ENCODE measurements at regions not wholly inside any gene's neighbourhood (a gene's known extent, or its start where the extent isn't known, plus 50 kb on each side); places are given as distances from the start of the nearest gene placed in this dataset.

- no peak for DNase-seq
Measured at GRCh38 chr19:31402529-31403316, 53.5 kb upstream of the TSHZ3 start.

- DNase-seq = no peak
Measured at GRCh38 chr19:31406106-31406505, 56.9 kb upstream of the TSHZ3 start.

- no peak for DNase-seq
Measured at GRCh38 chr19:31408460-31409124, 59.4 kb upstream of the TSHZ3 start.

- no peak for DNase-seq
Measured at GRCh38 chr19:31413353-31413752, 64.1 kb upstream of the TSHZ3 start.

GRCh38 chr19:31415322-31415721 is 66.1 kb upstream of the TSHZ3 start:
- no peak for DNase-seq

- no peak for DNase-seq
Measured at GRCh38 chr19:31416548-31416947, 67.3 kb upstream of the TSHZ3 start.

GRCh38 chr19:31418055-31418454 is 68.8 kb upstream of the TSHZ3 start:
- DNase-seq = no peak

- no peak for DNase-seq
Measured at GRCh38 chr19:31418692-31419430, 69.6 kb upstream of the TSHZ3 start.

- no peak for DNase-seq
Measured at GRCh38 chr19:31419871-31420445, 70.7 kb upstream of the TSHZ3 start.

- DNase-seq = no peak
Measured at GRCh38 chr19:31421082-31421481, 71.8 kb upstream of the TSHZ3 start.

GRCh38 chr19:31421856-31422255 is 72.6 kb upstream of the TSHZ3 start:
- no peak for DNase-seq

- no peak for DNase-seq
Measured at GRCh38 chr19:31423896-31424295, 74.7 kb upstream of the TSHZ3 start.

GRCh38 chr19:31424861-31425620 is 75.8 kb upstream of the TSHZ3 start:
- no peak for DNase-seq

- DNase-seq = no peak
Measured at GRCh38 chr19:31427857-31428256, 78.6 kb upstream of the TSHZ3 start.

- DNase-seq = no peak
Measured at GRCh38 chr19:31430381-31430780, 81.1 kb upstream of the TSHZ3 start.

- no peak for DNase-seq
Measured at GRCh38 chr19:31432201-31432810, 83.1 kb upstream of the TSHZ3 start.

- DNase-seq = no peak
Measured at GRCh38 chr19:31436121-31436776, 87.0 kb upstream of the TSHZ3 start.

GRCh38 chr19:31438401-31439269 is 89.4 kb upstream of the TSHZ3 start:
- no peak for DNase-seq

GRCh38 chr19:31439270-31439573 is 90.0 kb upstream of the TSHZ3 start:
- no peak for DNase-seq

- peak; percentile 33 for DNase-seq
Measured at GRCh38 chr19:31444931-31445330, 95.7 kb upstream of the TSHZ3 start.
